GM18505 (cell line): ENCODE measurements at regions not wholly inside any gene's neighbourhood (a gene's known extent, or its start where the extent isn't known, plus 50 kb on each side); places are given as distances from the start of the nearest gene placed in this dataset.

ENCODE experiments used
- ATAC-seq: cut with Tn5 transposase; IDR thresholded peaks from one replicate; pipeline ENCODE4 v1.9.1; 2021; ENCODE audit not compliant: unreplicated experiment
- POLR2A ChIP-seq: IDR thresholded peaks from 4 replicates; pipeline ENCODE4 v1.6.1; 2011; ENCODE audit warnings: borderline replicate concordance; ENCODE audit not compliant: insufficient read depth, insufficient read length; ENCODE audit errors: extremely low read depth

- no peak for ATAC-seq
- no peak for TF ChIP-seq POLR2A
Observed at GRCh38 chr2:220628252-220628651, 943.9 kb downstream of the EPHA4 start.

- ATAC-seq: no peak
- no peak for TF ChIP-seq POLR2A
Observed at GRCh38 chr2:220641137-220641536, 931.0 kb downstream of the EPHA4 start.

- ATAC-seq: peak; percentile 78
- TF ChIP-seq POLR2A: no peak
Observed at GRCh38 chr2:220646424-220646823, 925.7 kb downstream of the EPHA4 start.

GRCh38 chr2:220648628-220649027 is 923.5 kb downstream of the EPHA4 start:
- no peak for TF ChIP-seq POLR2A
- ATAC-seq: no peak

GRCh38 chr2:220653776-220654175 is 918.3 kb downstream of the EPHA4 start:
- no peak for TF ChIP-seq POLR2A

GRCh38 chr2:220654322-220654721 is 917.8 kb downstream of the EPHA4 start:
- no peak for TF ChIP-seq POLR2A
- no peak for ATAC-seq

More at GRCh38 chr2:220653776-220654175, 918.3 kb downstream of the EPHA4 start:
- ATAC-seq: no peak

GRCh38 chr2:220660277-220661145 is 911.6 kb downstream of the EPHA4 start:
- no peak for TF ChIP-seq POLR2A
- no peak for ATAC-seq

GRCh38 chr2:220662431-220662830 is 909.7 kb downstream of the EPHA4 start:
- no peak for TF ChIP-seq POLR2A

GRCh38 chr2:220663065-220663464 is 909.0 kb downstream of the EPHA4 start:
- ATAC-seq: no peak
- no peak for TF ChIP-seq POLR2A

More at GRCh38 chr2:220662431-220662830, 909.7 kb downstream of the EPHA4 start:
- ATAC-seq: no peak

- ATAC-seq: no peak
- TF ChIP-seq POLR2A: no peak
Observed at GRCh38 chr2:220664272-220665107, 907.6 kb downstream of the EPHA4 start.

- ATAC-seq: no peak
Observed at GRCh38 chr2:220665108-220665471, 907.0 kb downstream of the EPHA4 start.

GRCh38 chr2:220669324-220669723 is 902.8 kb downstream of the EPHA4 start:
- ATAC-seq: no peak
- no peak for TF ChIP-seq POLR2A

More at GRCh38 chr2:220665108-220665471, 907.0 kb downstream of the EPHA4 start:
- no peak for TF ChIP-seq POLR2A

- no peak for ATAC-seq
- no peak for TF ChIP-seq POLR2A
Observed at GRCh38 chr2:220670511-220670910, 901.6 kb downstream of the EPHA4 start.
